ENCODE measurements at regions not wholly inside any gene's neighbourhood (a gene's known extent, or its start where the extent isn't known, plus 50 kb on each side); places are given as distances from the start of the nearest gene placed in this dataset.

DNA sequence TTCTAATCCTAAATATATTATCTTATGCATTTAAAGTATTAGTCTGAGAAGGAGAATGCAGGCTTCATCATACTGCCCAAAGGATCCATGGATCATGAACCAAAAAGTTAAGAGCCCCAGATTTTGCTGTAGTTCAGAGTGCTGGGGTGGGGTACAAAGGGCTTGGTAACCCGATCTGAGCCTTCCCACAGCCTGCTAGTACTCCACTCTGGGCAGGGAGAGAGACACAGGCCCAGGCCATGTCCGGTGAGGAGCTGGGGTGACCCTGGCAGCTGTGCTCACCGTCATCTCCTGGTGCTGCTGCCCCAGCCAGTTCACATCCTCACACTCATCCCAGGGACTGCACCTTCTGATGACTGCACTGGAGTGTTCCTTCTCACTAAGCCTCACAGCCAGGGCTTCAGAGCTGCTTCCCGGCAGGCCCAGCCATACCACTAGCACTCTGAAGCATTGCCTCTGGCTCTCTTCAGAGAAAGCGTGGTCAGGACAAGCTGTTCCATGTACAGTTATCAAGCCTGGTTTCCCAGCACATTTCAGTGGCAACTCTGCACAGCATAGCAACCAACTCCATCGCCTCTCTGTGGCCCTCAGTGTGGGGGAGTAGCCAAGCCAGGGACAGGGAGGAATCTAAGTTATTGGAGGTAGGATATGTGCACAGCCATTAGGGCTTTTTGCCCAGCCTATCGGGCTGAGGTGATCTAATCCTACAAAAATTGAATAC, 189.0 kb upstream of the CTAGE1 start:
- H3K36me3 ChIP-seq: no peaks in the 10 kb centered on the region
- no peaks in the 10 kb centered on the region for H3K9me3 ChIP-seq
- H3K4me3 ChIP-seq: no peak overlapping the region
- H3K27ac ChIP-seq: peak overlapping the region; percentile 8 to 56
- no peak for DNase-seq (ENCODE audit: low spot score)
- no peak for TF ChIP-seq CTCF (IDR thresholded peaks at IDR 0.05)
- H3K4me1 ChIP-seq: peaks cover 0 to 64% of the 10 kb centered on the region in 2 donors
- H3K27me3 ChIP-seq: no peaks in the 10 kb centered on the region

- Histone ChIP-seq H3K36me3 (no peaks in the 10 kb centered on the region), H3K4me3 (no peak overlapping the region), H3K27me3 (no peaks in the 10 kb centered on the region), H3K4me1 (peaks cover 0 to 64% of the 10 kb centered on the region in 2 donors), H3K27ac (peak overlapping the region; percentile 8 to 56), H3K9me3 (no peaks in the 10 kb centered on the region)
- DNase-seq (ENCODE audit: low spot score): no peak
- no peak for TF ChIP-seq CTCF (IDR thresholded peaks at IDR 0.05)
These were observed 189.5 kb upstream of the CTAGE1 start for GRCh38 chr18:22607284-22607635.

DNA sequence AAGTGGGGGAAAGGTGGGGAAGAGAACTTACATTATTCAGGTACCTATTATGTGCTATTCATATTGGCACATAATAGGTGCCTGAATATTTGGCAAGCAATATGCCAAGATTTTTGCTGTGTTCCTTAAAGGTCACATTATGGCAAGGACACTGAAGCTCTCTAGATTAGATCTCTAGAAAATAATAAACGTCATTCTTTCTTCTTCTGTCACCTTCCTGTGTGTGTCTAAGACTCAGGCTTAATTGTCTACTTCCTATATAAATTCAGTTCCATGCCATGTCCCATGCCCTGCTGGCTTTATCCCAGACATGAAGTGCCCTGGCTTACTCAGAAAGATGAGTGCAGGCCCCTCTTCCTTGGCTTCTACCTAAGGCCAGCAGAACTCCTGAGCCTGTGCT, 191.1 kb upstream of the CTAGE1 start:
- Histone ChIP-seq H3K27ac (peak overlapping the region; percentile 33 to 45), H3K4me3 (no peak overlapping the region), H3K4me1 (peaks cover 0 to 63% of the 10 kb centered on the region in 2 donors), H3K27me3 (no peaks in the 10 kb centered on the region), H3K9me3 (no peaks in the 10 kb centered on the region), H3K36me3 (no peaks in the 10 kb centered on the region)
- TF ChIP-seq CTCF (IDR thresholded peaks at IDR 0.05): no peak
- DNase-seq (ENCODE audit: low spot score): no peak

DNA sequence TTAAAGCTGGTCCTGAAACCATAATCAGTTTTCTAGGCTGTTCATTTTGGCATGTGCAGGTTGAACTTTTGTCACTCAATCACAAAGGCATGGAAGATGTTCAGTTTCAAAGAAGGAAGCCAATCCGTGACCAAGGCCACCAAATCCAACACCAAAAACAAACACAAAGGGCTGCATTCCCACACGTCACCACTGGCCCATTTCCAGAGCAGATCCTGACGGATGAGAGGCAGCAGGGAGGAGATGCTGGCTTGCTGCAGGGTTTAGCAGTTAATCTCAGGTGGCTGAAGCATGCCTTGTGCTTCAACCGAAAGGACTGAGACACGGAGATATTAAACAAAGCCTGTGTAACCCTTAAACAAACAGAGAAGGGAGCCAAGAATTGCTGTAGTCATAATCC, 191.9 kb upstream of the CTAGE1 start:
- Histone ChIP-seq H3K4me1 (peaks cover 0 to 55% of the 10 kb centered on the region in 2 donors), H3K27ac (peak overlapping the region; percentile 33 to 45), H3K4me3 (no peak overlapping the region), H3K36me3 (no peaks in the 10 kb centered on the region), H3K9me3 (no peaks in the 10 kb centered on the region), H3K27me3 (no peaks in the 10 kb centered on the region)
- TF ChIP-seq CTCF (IDR thresholded peaks at IDR 0.05): no peak
- DNase-seq (ENCODE audit: low spot score): peak; percentile 83

DNA sequence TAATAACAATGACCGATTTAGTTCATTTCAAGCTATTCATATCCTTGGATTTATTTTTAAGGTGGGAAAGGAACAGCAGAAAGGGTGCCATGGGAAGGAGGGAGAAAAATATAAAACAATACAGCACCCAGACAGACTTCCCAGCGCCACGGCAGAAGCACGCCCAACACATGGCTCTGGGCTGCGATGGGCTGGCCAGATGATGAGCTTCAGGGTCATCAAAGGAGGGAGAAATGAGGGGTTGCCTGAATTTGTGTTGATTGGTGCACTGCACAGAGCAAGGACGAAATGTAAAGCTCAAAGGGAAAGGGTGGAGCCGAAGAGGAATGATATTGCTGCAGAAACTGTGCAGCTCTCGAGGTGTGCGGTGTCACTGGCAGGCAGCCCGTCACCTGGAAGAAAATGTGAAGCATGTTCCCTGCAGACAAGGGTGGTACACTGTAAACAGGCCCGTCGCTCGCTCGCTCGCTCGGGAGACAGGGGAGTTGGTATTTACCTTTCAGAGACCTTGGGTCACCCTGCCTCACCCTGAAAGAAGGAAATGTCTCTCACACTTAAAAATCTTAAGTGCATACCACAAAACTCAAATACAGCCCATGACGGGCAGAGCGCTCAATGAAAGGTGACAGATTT, 195.5 kb upstream of the CTAGE1 start:
- TF ChIP-seq CTCF (IDR thresholded peaks at IDR 0.05): no peak
- DNase-seq (ENCODE audit: low spot score): no peak
- Histone ChIP-seq H3K27me3 (no peaks in the 10 kb centered on the region), H3K27ac (no peak overlapping the region), H3K4me1 (peaks cover 0 to 21% of the 10 kb centered on the region in 2 donors), H3K36me3 (no peaks in the 10 kb centered on the region), H3K9me3 (no peaks in the 10 kb centered on the region), H3K4me3 (no peak overlapping the region)
